ENCODE measurements at regions not wholly inside any gene's neighbourhood (a gene's known extent, or its start where the extent isn't known, plus 50 kb on each side); places are given as distances from the start of the nearest gene placed in this dataset.

DNA sequence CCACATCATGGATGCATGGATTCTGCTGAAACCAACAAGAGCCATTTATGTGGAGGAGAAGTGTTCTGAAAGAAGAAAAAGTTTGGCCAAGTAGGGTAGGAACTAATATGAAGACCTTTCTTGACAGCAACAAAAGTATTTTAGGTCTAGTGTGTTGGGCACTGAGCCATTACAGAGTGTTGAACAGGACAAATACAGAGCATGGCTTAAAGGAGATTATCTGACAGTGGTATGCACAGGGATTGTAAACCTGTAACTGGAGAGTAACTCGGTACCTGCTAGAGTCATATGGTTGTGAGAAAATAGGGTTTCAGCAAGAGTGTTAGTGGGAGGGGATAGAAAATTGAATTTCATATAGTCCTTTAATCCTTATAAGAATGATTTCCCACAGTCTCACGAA lies 513.2 kb upstream of the WWC1 start:
- Histone ChIP-seq H3K4me1 (ENCODE audit: control insufficient read depth in 4 of 4, insufficient read depth in 4 of 4, low read length in 3 of 4) (no peaks in the 10 kb centered on the region), H3K27ac (ENCODE audit: low read depth in 1 of 2, low read length in 2 of 2) (no peak overlapping the region), H3K4me3 (ENCODE audit: low read depth in 1 of 3, low read length in 3 of 3) (no peak overlapping the region), H3K9me3 (ENCODE audit: control insufficient read depth in 4 of 4, low read length in 3 of 4) (no peaks in the 10 kb centered on the region), H3K27me3 (ENCODE audit: control insufficient read depth in 4 of 4, insufficient read depth in 4 of 4, low read length in 3 of 4) (no peaks in the 10 kb centered on the region), H3K36me3 (ENCODE audit: control insufficient read depth in 4 of 4, insufficient read depth in 3 of 4, low read depth in 1 of 4, low read length in 3 of 4) (no peaks in the 10 kb centered on the region), H3K9ac (ENCODE audit: low read depth in 1 of 2, low read length in 2 of 2) (no peak overlapping the region)
- 71% methylated on average over 2 of the region's 2 CpGs for WGBS
- no peak for DNase-seq (ENCODE audit: low spot score)
- TF ChIP-seq RAD21 (IDR thresholded peaks at IDR 0.05): no peak

DNA sequence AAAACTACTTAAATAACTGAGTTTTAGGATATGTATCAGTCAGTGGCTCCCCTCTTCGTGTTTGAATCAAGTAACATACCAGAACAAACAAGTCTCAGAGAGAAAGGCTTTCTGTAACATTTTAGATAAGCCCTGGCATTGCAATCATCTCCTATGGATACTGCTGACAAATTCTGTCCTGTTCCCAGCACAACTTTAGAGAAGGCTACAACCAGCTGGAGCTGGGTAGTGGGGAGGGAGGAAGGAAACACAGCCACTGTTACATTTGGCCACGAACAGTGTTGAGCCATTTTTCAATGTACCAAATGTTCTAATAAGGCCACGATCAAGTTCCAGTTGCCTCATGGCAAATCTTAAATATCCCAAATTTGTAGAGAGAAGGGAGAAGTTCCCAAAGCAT lies 511.8 kb upstream of the WWC1 start:
- DNase-seq (ENCODE audit: low spot score): no peak
- H3K9me3 ChIP-seq (ENCODE audit: control insufficient read depth in 4 of 4, low read length in 3 of 4): no peaks in the 10 kb centered on the region

GRCh38 chr5:167780177-167780576 lies 511.3 kb upstream of the WWC1 start:
- Histone ChIP-seq H3K4me1 (ENCODE audit: control insufficient read depth in 4 of 4, insufficient read depth in 4 of 4, low read length in 3 of 4) (no peaks in the 10 kb centered on the region), H3K9me3 (ENCODE audit: control insufficient read depth in 4 of 4, low read length in 3 of 4) (no peaks in the 10 kb centered on the region), H3K9ac (ENCODE audit: low read depth in 1 of 2, low read length in 2 of 2) (no peak overlapping the region), H3K27ac (ENCODE audit: low read depth in 1 of 2, low read length in 2 of 2) (no peak overlapping the region), H3K4me3 (ENCODE audit: low read depth in 1 of 3, low read length in 3 of 3) (no peak overlapping the region), H3K36me3 (ENCODE audit: control insufficient read depth in 4 of 4, insufficient read depth in 3 of 4, low read depth in 1 of 4, low read length in 3 of 4) (no peaks in the 10 kb centered on the region), H3K27me3 (ENCODE audit: control insufficient read depth in 4 of 4, insufficient read depth in 4 of 4, low read length in 3 of 4) (no peaks in the 10 kb centered on the region)
- 80% methylated on average over 6 of the region's 6 CpGs for WGBS
- TF ChIP-seq RAD21 (IDR thresholded peaks at IDR 0.05) (no peak), ZBTB33 (IDR thresholded peaks at IDR 0.05) (no peak), RXRA (IDR thresholded peaks at IDR 0.05) (no peak), JUND (IDR thresholded peaks at IDR 0.05) (no peak), CTCF (IDR thresholded peaks at IDR 0.05; ENCODE audit: low read depth, low read length, missing input control) (no peak), HNF4G (IDR thresholded peaks at IDR 0.05) (no peak), HNF4A (conservative IDR thresholded peaks at IDR 0.05) (no peak), YY1 (IDR thresholded peaks at IDR 0.05) (no peak), FOXA1 (IDR thresholded peaks at IDR 0.05) (no peak), TAF1 (conservative IDR thresholded peaks at IDR 0.05) (no peak), GABPA (IDR thresholded peaks at IDR 0.05 in 1 of 2, conservative IDR thresholded peaks at IDR 0.05 in 1 of 2) (no peak), ATF3 (IDR thresholded peaks at IDR 0.05) (no peak), FOXA2 (IDR thresholded peaks at IDR 0.05) (no peak)
- no peak for DNase-seq (ENCODE audit: low spot score)

More for the DNA sequence above, 511.8 kb upstream of the WWC1 start:
- H3K4me1 ChIP-seq (ENCODE audit: control insufficient read depth in 4 of 4, insufficient read depth in 4 of 4, low read length in 3 of 4): no peaks in the 10 kb centered on the region
- WGBS: 76% methylated on average over 3 of the region's 3 CpGs
- no peaks in the 10 kb centered on the region for H3K36me3 ChIP-seq (ENCODE audit: control insufficient read depth in 4 of 4, insufficient read depth in 3 of 4, low read depth in 1 of 4, low read length in 3 of 4)
- no peaks in the 10 kb centered on the region for H3K27me3 ChIP-seq (ENCODE audit: control insufficient read depth in 4 of 4, insufficient read depth in 4 of 4, low read length in 3 of 4)
- no peak overlapping the region for H3K27ac ChIP-seq (ENCODE audit: low read depth in 1 of 2, low read length in 2 of 2)
- H3K9ac ChIP-seq (ENCODE audit: low read depth in 1 of 2, low read length in 2 of 2): no peak overlapping the region
- H3K4me3 ChIP-seq (ENCODE audit: low read depth in 1 of 3, low read length in 3 of 3): no peak overlapping the region
- no peak for TF ChIP-seq EGR1 (IDR thresholded peaks at IDR 0.05; ENCODE audit: low read depth in 2 of 2)
- no peak for TF ChIP-seq HNF4A (conservative IDR thresholded peaks at IDR 0.05)
- TF ChIP-seq, protein P1, sequence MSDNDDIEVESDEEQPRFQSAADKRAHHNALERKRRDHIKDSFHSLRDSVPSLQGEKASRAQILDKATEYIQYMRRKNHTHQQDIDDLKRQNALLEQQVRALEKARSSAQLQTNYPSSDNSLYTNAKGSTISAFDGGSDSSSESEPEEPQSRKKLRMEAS (IDR thresholded peaks at IDR 0.05): no peak
- TF ChIP-seq CTCF (IDR thresholded peaks at IDR 0.05; ENCODE audit: low read depth, low read length, missing input control): no peak
- no peak for TF ChIP-seq YY1 (IDR thresholded peaks at IDR 0.05)
- TF ChIP-seq RAD21 (IDR thresholded peaks at IDR 0.05): no peak
- no peak for TF ChIP-seq TAF1 (conservative IDR thresholded peaks at IDR 0.05)
- no peak for TF ChIP-seq NR2F2 (IDR thresholded peaks at IDR 0.05)
- TF ChIP-seq SP1 (IDR thresholded peaks at IDR 0.05): no peak
- no peak for TF ChIP-seq HNF4G (IDR thresholded peaks at IDR 0.05)
- no peak for TF ChIP-seq RXRA (IDR thresholded peaks at IDR 0.05)

All from liver (tissue), 8 donors.